GM12865 (cell line): ENCODE measurements at regions not wholly inside any gene's neighbourhood (a gene's known extent, or its start where the extent isn't known, plus 50 kb on each side); places are given as distances from the start of the nearest gene placed in this dataset.

Experiments used
- DNase-seq: peaks from one replicate; pipeline ENCODE4 v3.0.0; 2010; ENCODE audit warnings: low read depth
- H3K4me3 ChIP-seq: 2 replicates; pipeline ENCODE4 v1.5.1; 2011; ENCODE audit warnings: mild to moderate bottlenecking, low read depth, low read length, control low read depth
- CTCF ChIP-seq: IDR thresholded peaks from 2 replicates; pipeline ENCODE4 v1.5.1; 2011; ENCODE audit warnings: low read length, control low read depth, low read depth, inconsistent platforms; ENCODE audit not compliant: insufficient read depth; ENCODE audit errors: missing control alignments

- DNase-seq = no peak
Observed at GRCh38 chr4:116427666-116428065, 657.7 kb downstream of the TRAM1L1 start.

GRCh38 chr4:116413222-116413621, 672.2 kb downstream of the TRAM1L1 start:
- TF ChIP-seq CTCF = no peak
- no peak for DNase-seq
- H3K4me3 ChIP-seq = no peak overlapping the region

More at GRCh38 chr4:116427666-116428065, 657.7 kb downstream of the TRAM1L1 start:
- H3K4me3 ChIP-seq = no peak overlapping the region
- TF ChIP-seq CTCF = no peak

GRCh38 chr4:116401293-116401692, 684.1 kb downstream of the TRAM1L1 start:
- TF ChIP-seq CTCF = no peak
- no peak for DNase-seq
- no peak overlapping the region for H3K4me3 ChIP-seq

GRCh38 chr4:116400480-116400879, 684.9 kb downstream of the TRAM1L1 start:
- H3K4me3 ChIP-seq = no peak overlapping the region
- DNase-seq = no peak
- TF ChIP-seq CTCF = no peak

GRCh38 chr4:116397714-116398113, 687.7 kb downstream of the TRAM1L1 start:
- H3K4me3 ChIP-seq = no peak overlapping the region
- TF ChIP-seq CTCF = no peak
- DNase-seq = no peak

- no peak for DNase-seq
- TF ChIP-seq CTCF = no peak
- H3K4me3 ChIP-seq = no peak overlapping the region
Observed at GRCh38 chr4:116397291-116397690, 688.1 kb downstream of the TRAM1L1 start.

- no peak overlapping the region for H3K4me3 ChIP-seq
- TF ChIP-seq CTCF = no peak
- no peak for DNase-seq
Observed at GRCh38 chr4:116395408-116395807, 690.0 kb downstream of the TRAM1L1 start.
